ENCODE measurements at regions not wholly inside any gene's neighbourhood (a gene's known extent, or its start where the extent isn't known, plus 50 kb on each side); places are given as distances from the start of the nearest gene placed in this dataset.

GRCh38 chr2:103959174-103960128, 894.5 kb upstream of the POU3F3 start:
- DNase-seq, result peak; percentile 34

GRCh38 chr2:103960129-103960513, 893.8 kb upstream of the POU3F3 start:
- DNase-seq, result no peak

DNA sequence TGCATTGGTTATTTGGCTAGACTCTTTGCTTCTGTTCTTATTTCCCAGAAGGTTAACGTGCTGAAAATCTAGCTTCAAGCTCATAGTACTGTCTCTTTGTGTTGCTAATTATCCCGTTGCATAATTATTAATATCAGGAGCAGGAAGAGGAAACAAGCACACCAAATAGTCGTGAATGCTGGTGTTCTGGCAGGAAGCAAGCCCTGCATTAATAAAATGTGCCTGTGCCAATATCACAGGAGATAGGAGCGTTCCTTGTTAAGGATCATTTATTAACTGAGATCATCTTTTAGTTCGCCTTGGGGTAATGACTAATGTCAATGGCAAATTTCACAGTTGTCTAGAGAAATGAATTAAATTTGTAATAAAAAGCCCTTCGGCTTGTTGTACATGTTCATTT, 893.0 kb upstream of the POU3F3 start:
- no peak for DNase-seq

DNA sequence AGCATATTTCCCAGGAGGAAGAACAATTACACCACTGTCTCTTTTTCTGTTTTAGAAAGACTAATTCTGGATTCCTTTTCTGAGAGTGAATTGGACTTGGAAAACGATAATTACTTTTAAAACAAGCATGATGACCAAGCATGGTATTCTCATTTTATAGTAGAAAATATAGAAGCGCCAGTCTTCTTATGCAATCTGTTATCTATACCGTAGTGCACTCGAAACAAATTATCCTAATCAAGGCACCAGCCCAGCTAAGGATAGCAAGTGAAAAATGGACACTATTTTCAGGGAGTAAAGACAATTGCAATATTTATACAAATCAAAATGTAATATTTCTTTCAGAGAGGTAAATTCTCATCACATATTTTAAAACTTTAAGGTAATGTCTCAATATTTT, 892.1 kb upstream of the POU3F3 start:
- DNase-seq, result no peak

- no peak for DNase-seq
Measured at GRCh38 chr2:103962670-103963069, 891.2 kb upstream of the POU3F3 start.

DNA sequence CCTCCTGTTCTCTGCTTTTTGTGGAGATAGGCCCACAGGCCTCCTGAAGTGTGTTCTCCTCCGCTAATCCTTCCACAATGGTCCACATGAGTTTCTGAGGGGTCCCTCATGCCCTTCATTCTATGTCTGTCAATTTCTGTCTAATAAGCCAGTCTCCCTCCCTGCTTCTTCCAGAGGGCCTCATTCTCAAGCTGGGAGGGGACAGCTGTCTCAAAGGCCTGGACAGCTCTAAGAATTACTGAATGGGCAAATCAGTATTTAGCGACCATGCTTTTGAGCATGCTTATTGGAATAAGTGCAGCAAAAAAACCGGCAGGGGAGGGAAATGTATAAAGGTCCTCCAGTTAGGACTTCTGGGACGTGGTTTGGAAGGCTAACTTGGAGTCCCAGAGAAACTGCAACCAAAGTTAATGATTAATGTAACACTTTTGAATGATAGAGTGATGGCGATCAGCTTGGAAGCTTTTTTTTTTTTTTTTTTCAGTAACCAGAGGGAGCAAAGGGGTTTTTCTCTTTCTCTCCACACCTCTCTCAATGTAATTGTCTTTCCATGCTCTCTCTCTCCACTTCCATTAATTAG, 890.7 kb upstream of the POU3F3 start:
- DNase-seq, result no peak

DNA sequence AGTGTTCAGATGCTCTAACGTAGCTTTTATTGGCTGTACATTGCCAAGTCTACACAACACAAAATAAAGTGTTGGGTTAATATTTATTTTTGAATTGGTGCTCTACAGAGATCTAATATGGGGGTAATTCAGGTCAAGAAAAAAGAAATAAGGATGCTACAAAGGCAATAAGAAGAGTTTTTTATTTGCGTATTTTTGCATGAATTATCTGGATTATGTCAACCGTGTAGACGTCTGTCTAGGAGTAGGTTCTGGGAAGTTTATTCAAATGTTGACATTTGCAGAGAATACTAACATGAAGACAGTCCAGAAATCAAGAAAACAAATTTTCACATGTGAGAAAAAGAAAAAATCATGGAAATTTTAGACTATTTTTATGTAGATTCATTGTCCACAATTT, 876.7 kb upstream of the POU3F3 start:
- no peak for DNase-seq

GRCh38 chr2:103977668-103978067, 876.2 kb upstream of the POU3F3 start:
- DNase-seq, result no peak

DNA sequence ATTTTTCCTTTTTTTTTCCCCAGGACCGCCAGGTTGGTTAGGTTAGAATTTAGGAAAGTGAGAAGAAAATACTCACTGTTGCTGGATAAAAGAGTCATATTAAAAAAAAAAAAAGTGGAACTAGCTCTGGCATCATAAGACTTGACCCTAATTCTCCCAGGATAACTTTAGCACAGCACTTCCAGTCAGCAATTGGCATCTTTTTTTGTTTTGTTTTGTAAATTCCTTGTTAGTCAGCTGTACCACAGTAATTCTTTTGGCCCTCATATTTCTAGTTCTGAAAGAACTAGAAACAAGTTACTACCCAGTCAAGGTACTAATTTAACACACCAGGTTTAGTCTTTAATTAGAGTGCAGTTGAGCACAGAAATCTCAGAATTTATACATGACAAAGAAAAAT, 873.5 kb upstream of the POU3F3 start:
- no peak for DNase-seq

- DNase-seq, result no peak
Measured at GRCh38 chr2:103982691-103983090, 871.2 kb upstream of the POU3F3 start.

GRCh38 chr2:103986001-103986400, 867.9 kb upstream of the POU3F3 start:
- DNase-seq, result no peak

GRCh38 chr2:103991591-103991990, 862.3 kb upstream of the POU3F3 start:
- no peak for DNase-seq

DNA sequence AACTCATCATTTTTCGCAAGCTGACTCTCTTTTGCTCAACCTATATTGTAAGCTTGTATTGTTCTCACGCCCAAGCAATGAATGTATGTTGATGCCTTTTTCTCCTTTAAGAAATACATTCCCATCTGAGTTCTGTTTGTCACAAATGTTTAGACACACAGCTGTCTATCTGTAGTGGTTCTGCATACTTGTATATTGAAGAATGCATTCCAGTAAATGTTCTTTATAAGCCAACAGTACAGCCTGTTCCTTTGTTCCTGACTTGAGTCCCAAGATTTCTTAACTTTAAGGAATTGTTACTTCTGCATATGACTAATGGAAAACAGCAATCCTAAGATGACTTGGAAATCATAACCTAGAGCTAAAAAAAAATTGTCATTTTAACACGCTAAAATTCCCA, 849.1 kb upstream of the POU3F3 start:
- DNase-seq, result no peak

DNA sequence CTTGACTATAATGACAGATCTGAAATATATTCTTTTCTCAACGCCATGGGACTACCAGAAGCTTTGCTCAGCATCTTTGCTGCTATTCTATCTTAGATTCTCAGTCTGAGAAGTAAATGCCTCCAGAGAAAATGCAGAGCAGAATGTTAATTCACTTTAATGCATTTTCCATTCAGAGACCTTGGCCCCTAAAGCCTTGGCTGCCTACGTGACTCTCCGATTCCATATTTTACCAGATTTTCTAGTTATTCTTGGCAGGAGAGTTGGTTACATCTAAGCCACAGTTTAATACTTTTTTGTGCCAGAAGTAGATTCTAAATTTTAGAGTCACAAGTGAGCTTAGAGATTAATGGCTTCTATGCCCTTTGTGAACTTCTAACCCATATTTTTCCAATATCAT, 837.1 kb upstream of the POU3F3 start:
- DNase-seq, result no peak

GRCh38 chr2:104023306-104023705, 830.6 kb upstream of the POU3F3 start:
- DNase-seq, result no peak

DNA sequence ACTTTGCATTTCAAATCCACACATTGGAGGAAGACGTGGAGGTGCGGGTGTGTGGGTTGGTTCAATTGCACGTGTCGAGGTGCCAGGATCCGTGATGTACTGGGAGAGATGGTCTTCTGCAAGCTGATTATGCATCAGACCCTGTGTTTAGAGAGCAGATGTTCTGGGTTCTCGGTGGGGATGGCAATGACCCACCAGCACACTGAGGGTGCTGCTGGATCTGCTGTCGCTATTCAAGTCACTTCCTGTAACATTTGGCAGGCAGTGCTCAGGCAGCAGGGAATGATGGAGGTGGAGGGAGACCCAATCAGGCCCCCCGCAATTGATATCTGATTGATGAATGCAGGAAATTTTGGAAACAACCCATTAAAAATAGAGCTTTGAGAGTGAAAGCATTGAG, 830.1 kb upstream of the POU3F3 start:
- DNase-seq, result no peak

GRCh38 chr2:104025295-104025694, 828.6 kb upstream of the POU3F3 start:
- DNase-seq, result no peak

DNA sequence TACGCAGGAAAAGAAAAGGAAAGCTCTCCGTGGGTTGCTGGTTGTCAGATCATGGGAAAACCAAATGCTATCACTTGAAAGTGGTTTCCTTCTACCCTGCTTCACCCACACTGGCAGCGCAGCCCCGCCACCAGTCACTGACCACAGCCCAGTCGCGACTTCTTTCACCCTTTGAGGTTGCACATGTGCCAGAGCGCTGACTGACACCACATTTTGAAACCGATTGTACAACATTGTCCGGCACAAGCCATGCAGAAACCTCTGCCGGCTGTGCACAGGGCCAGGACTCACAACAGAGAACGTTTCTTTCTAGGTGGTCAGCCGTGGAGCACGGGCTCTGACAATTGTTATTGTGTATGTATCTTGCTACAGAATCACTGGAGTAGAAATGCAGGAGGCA, 827.2 kb upstream of the POU3F3 start:
- no peak for DNase-seq

DNA sequence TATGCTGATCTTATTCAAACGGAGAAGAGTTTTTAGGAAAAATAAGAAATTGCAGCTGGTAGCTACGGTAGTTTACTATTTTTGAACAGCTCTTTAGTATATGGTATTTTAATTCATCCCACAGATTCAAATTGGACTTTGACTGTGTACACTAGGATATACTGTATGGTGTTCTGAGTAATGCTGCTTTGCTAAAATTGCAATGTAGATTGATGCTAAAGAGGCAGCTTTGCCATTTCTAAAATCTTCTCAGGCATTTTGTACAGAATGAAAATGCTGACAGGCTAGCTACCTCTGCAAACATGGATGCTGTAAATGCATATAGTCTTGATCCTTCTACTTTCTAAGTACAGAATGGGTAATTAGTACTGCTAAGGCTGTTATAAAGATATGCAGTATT, 826.6 kb upstream of the POU3F3 start:
- no peak for DNase-seq

DNA sequence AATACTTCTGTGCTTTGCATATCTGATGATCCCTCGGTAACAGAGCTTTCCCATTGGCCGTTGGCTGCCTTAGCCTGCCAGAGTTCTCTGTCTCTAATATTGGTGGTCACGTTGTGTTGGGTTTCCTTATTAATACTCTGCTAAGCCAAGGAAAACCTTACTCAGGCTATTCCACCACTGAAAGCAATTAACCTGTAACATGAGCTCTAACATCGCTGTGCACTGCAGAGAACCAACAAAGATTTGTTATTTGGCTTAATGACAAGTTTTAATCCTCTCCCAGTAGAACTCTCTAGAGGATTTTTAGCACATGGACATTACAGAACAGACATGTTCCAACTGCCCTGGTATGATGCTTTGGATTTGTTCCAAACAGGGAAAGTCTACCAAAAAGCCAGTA, 825.9 kb upstream of the POU3F3 start:
- DNase-seq, result no peak

DNA sequence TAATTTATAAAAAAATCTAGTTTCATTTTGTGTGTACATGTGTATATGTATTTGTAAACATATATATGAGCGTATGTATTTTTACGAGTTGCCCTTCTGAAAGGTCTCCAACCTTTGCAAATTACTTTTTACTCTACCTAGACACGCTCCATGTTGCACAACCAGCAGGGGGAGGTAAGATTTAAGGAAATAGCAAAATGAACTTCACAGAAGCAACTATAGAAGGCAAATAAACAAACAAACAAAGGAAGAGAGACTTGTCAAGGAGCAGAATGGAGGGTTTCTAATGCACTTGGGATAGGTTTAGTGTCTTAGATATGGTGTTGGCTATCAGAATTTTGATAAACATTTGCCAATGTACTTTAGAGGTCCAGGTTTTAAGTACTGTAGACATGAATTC, 820.5 kb upstream of the POU3F3 start:
- no peak for DNase-seq

DNA sequence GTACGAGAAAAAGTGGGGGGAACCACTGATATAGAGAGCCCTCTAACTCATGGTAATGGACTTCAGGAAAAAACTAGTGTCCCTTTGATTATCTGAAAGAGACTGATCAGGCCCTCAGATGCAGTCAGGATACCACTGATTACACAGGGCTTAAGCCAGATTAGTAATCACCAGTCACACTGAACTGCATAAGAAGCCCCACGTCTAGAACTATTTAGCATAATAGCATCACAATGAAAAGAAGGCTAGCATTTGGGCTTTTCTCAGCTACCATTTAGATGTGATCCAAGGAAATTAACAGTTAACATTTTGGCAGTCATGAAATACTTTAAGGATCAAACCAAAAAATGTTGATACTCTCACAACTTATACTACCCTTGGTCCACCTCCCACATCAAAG, 813.1 kb upstream of the POU3F3 start:
- DNase-seq, result no peak

DNA sequence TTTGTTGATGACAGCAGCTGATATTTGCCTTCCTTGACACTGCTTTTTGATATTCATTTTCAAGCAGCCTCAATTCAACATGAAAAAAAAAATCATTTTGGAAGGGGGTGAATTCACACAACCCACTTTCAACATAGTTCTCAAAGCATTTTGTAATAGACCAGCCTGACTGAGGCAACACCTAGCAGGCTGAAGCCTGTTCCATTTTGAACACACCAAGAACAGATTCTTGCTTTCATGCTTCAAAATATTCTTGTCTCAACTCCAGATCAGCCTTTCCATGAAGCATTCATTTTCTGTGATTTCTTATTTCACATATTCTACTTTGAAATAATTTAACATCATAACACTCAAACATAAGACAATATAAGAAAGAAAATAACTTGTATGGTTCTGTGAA, 812.6 kb upstream of the POU3F3 start:
- DNase-seq, result no peak

- no peak for DNase-seq
Measured at GRCh38 chr2:104043864-104044263, 810.1 kb upstream of the POU3F3 start.
